Keratinocyte (primary cell): ENCODE measurements at regions not wholly inside any gene's neighbourhood (a gene's known extent, or its start where the extent isn't known, plus 50 kb on each side); places are given as distances from the start of the nearest gene placed in this dataset.

Source experiments
- DNase-seq: peaks from one replicate; pipeline ENCODE4 v3.0.0-alpha.2; 2011; ENCODE audit warnings: low read depth, missing footprints, low spot score
- FAIRE-seq: peaks from 2 replicates; lab custom pipeline; 2011; peaks lifted over from hg19 to GRCh38; lab: Jason Lieb, UNC
- H2AFZ ChIP-seq: 2 replicates; pipeline ENCODE4 v1.6.0; 2012; ENCODE audit warnings: low read length, control low read depth, inconsistent platforms; ENCODE audit not compliant: control insufficient read depth
- H3K27ac ChIP-seq: 2 replicates; pipeline ENCODE4 v1.5.1; 2011; ENCODE audit warnings: low read length; ENCODE audit not compliant: control insufficient read depth, insufficient read depth
- H3K27me3 ChIP-seq: 3 replicates; pipeline ENCODE4 v1.6.0; 2011; ENCODE audit warnings: low read length; ENCODE audit not compliant: control insufficient read depth, insufficient read depth; ENCODE audit errors: extremely low read depth
- H3K36me3 ChIP-seq, 2 experiments: 2 replicates in 1 of 2; 3 replicates in 1 of 2; pipeline ENCODE4 v1.5.1; 2011; ENCODE audit warnings: low read length in 2 of 2, mild to moderate bottlenecking in 1 of 2; ENCODE audit not compliant: control insufficient read depth in 2 of 2, insufficient read depth in 2 of 2; ENCODE audit errors: extremely low read depth in 1 of 2
- H3K4me1 ChIP-seq: 3 replicates; pipeline ENCODE4 v1.5.1; 2011; ENCODE audit warnings: low read length; ENCODE audit not compliant: control insufficient read depth, insufficient read depth; ENCODE audit errors: extremely low read depth
- H3K4me2 ChIP-seq: 3 replicates; pipeline ENCODE4 v1.6.0; 2011; ENCODE audit warnings: low read depth, low read length; ENCODE audit not compliant: control insufficient read depth, insufficient read depth; ENCODE audit errors: extremely low read depth
- H3K4me3 ChIP-seq, 3 experiments: fragments of 200-600 bp in 1 of 3; sonication (generic) in 1 of 3; 2 replicates in 2 of 3; 3 replicates in 1 of 3; pipeline ENCODE4 v1.5.1; 2011 to 2016; ENCODE audit warnings: low read length in 3 of 3, mild to moderate bottlenecking in 3 of 3, control low read depth in 2 of 3, inconsistent platforms in 1 of 3, low read depth in 1 of 3, mixed read lengths in 1 of 3, mixed run types in 1 of 3, moderate library complexity in 1 of 3; ENCODE audit not compliant: control insufficient read depth in 2 of 3, insufficient read depth in 2 of 3; ENCODE audit errors: extremely low read depth in 1 of 3
- H3K79me2 ChIP-seq: 2 replicates; pipeline ENCODE4 v1.6.0; 2012; ENCODE audit warnings: low read length; ENCODE audit not compliant: control insufficient read depth, insufficient read depth
- H3K9ac ChIP-seq: 3 replicates; pipeline ENCODE4 v1.6.0; 2011; ENCODE audit warnings: low read length; ENCODE audit not compliant: control insufficient read depth, insufficient read depth; ENCODE audit errors: extremely low read depth
- H3K9me1 ChIP-seq: 3 replicates; pipeline ENCODE4 v1.6.0; 2011; ENCODE audit warnings: low read length; ENCODE audit not compliant: control insufficient read depth, insufficient read depth; ENCODE audit errors: extremely low read depth
- H3K9me3 ChIP-seq: 2 replicates; pipeline ENCODE4 v1.5.1; 2012; ENCODE audit warnings: low read depth, low read length; ENCODE audit not compliant: control insufficient read depth
- H4K20me1 ChIP-seq: 3 replicates; pipeline ENCODE4 v1.6.0; 2011; ENCODE audit warnings: low read length; ENCODE audit not compliant: control insufficient read depth, insufficient read depth; ENCODE audit errors: extremely low read depth
- EZH2 ChIP-seq: IDR thresholded peaks from one replicate; pipeline ENCODE4 v1.6.1; 2012; ENCODE audit warnings: inconsistent platforms, mild to moderate bottlenecking, low read length, moderate library complexity
- dilution Hi-C: fragments of 300-500 bp; cut with MboI; formaldehyde crosslinking; loops from one replicate; pipeline ENCODE4 v1.7.0; 2020; ENCODE audit warnings: low sequenced_read_pairs; ENCODE audit not compliant: extremely low pct_ligation_motif_present
- TF ChIP-seq, protein P1 (sequence below), 3 experiments: IDR thresholded peaks in 1 of 3; conservative IDR thresholded peaks in 1 of 3; optimal IDR thresholded peaks in 1 of 3; 2 replicates in 2 of 3; 3 replicates in 1 of 3; pipeline versions ENCODE3 to v1.5.1; 2011; ENCODE audit warnings: low read length in 3 of 3, mild to moderate bottlenecking in 3 of 3, moderate library complexity in 2 of 3, control low read depth in 1 of 3, inconsistent platforms in 1 of 3; ENCODE audit not compliant: insufficient read depth in 2 of 3; ENCODE audit errors: extremely low read depth in 1 of 3

DNA sequence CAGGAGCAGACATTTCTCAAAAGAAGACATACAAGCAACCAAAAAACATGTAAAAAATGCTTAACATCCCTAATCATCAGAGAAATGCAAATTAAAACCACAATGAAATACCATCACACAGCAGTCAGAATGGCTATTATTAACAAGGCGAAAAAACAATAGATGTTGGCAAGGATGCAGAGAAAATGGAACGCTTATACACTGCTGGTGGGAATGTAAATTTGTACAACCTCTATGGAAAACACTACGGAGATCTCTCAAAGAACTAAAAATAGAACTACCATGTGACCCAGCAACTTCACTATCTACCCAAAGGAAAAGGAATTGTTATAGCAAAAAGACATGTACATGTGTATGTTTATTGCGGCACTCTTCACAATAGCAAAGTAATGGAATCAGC is 71.5 kb downstream of the PPP4R3C start:
- H2AFZ ChIP-seq: no peak overlapping the region
- no peaks in the 10 kb centered on the region for H3K79me2 ChIP-seq
- DNase-seq (no peak), FAIRE-seq (no peak)
- H3K27ac ChIP-seq: no peak overlapping the region
- H3K27me3 ChIP-seq: no peaks in the 10 kb centered on the region
- H3K4me1 ChIP-seq: no peaks in the 10 kb centered on the region
- no peaks in the 10 kb centered on the region for H3K36me3 ChIP-seq
- TF ChIP-seq, protein P1, sequence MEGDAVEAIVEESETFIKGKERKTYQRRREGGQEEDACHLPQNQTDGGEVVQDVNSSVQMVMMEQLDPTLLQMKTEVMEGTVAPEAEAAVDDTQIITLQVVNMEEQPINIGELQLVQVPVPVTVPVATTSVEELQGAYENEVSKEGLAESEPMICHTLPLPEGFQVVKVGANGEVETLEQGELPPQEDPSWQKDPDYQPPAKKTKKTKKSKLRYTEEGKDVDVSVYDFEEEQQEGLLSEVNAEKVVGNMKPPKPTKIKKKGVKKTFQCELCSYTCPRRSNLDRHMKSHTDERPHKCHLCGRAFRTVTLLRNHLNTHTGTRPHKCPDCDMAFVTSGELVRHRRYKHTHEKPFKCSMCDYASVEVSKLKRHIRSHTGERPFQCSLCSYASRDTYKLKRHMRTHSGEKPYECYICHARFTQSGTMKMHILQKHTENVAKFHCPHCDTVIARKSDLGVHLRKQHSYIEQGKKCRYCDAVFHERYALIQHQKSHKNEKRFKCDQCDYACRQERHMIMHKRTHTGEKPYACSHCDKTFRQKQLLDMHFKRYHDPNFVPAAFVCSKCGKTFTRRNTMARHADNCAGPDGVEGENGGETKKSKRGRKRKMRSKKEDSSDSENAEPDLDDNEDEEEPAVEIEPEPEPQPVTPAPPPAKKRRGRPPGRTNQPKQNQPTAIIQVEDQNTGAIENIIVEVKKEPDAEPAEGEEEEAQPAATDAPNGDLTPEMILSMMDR (optimal IDR thresholded peaks at IDR 0.05 in 1 of 3, IDR thresholded peaks at IDR 0.05 in 1 of 3, conservative IDR thresholded peaks at IDR 0.05 in 1 of 3; ENCODE audit: extremely low read depth in 1 of 3, insufficient read depth in 2 of 3, low read length in 3 of 3): no peak
- H3K9ac ChIP-seq: no peak overlapping the region
- no peaks in the 10 kb centered on the region for H3K9me3 ChIP-seq
- H4K20me1 ChIP-seq: no peaks in the 10 kb centered on the region
- no peak overlapping the region for H3K4me3 ChIP-seq
- dilution Hi-C loops: no loop called here
- H3K9me1 ChIP-seq: no peaks in the 10 kb centered on the region
- H3K4me2 ChIP-seq: no peak overlapping the region

DNA sequence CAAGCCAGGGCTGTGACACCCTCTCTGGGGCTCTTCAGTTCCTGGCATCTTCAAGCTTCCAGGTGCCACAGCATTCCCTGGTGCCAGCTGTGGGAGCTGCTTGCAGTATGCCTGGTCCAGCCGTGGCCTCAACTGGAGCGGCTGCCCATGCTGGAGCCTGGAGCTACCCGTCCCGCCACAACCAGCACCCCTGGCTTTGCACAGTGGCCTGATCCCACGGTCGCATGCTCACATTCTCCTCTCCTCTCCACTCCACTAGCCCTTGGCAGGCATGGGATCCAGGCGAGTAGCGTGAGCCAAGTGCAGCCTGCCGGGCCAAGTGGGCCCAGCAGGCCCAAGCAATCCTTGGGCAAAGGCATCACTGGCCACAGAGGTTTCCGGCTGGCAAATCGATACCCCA is 81.7 kb downstream of the PPP4R3C start:
- Histone ChIP-seq H3K36me3 (no peaks in the 10 kb centered on the region), H3K27me3 (no peaks in the 10 kb centered on the region), H3K9me3 (no peaks in the 10 kb centered on the region), H3K27ac (no peak overlapping the region), H3K4me3 (no peak overlapping the region), H3K79me2 (no peaks in the 10 kb centered on the region), H2AFZ (no peak overlapping the region), H3K9me1 (no peaks in the 10 kb centered on the region), H3K9ac (no peak overlapping the region), H3K4me2 (no peak overlapping the region), H4K20me1 (no peaks in the 10 kb centered on the region), H3K4me1 (no peaks in the 10 kb centered on the region)
- no peak for DNase-seq
- no peak for FAIRE-seq
- TF ChIP-seq, protein P1 (optimal IDR thresholded peaks at IDR 0.05 in 1 of 3, IDR thresholded peaks at IDR 0.05 in 1 of 3, conservative IDR thresholded peaks at IDR 0.05 in 1 of 3; ENCODE audit: extremely low read depth in 1 of 3, insufficient read depth in 2 of 3, low read length in 3 of 3): no peak
- no peak for TF ChIP-seq EZH2
- dilution Hi-C loops: no loop called here
